Right lobe of liver (tissue), 4 donors: ENCODE measurements at regions not wholly inside any gene's neighbourhood (a gene's known extent, or its start where the extent isn't known, plus 50 kb on each side); places are given as distances from the start of the nearest gene placed in this dataset.

Source experiments
- POLR2A ChIP-seq: fragments of 450-650 bp; IDR thresholded peaks from one replicate; pipeline ENCODE4 v1.6.1; 2017; ENCODE audit warnings: antibody characterized with exemption, mild to moderate bottlenecking
- TF ChIP-seq, protein P1 (sequence below), 4 donors: fragments of 200-600 bp in 3 of 4; fragments of 450-650 bp in 1 of 4; IDR thresholded peaks; one replicate each; pipeline versions ENCODE4 v1.5.1 to v1.8.0; 2016 to 2022; ENCODE audit warnings: antibody characterized with exemption in 4 of 4, mild to moderate bottlenecking in 2 of 4
- donor health status: DM: no; HTN: no; CAD: no.
- donor health status: DM: no; HTN: no; CAD: no.
- donor health status: DM: no; HTN: yes; CAD: no.

DNA sequence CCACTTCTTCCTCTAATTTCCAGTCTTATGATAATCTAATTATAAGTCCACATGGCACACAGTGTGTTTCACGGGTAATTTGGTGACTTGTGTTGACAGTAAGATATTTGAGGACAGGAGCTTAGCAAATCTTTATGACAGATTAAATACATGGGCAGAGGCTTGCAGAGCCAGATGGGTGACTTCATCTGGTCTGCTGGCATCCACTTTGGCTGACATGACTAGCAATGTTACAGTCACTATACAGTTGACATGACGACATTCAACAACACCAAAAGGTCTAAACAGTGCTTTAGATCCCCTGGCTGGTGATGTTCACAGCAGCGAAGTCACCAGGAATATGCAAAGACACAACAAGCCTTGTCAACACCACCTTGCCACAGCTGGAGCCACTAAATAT, 147.2 kb downstream of the ETS2 start:
- TF ChIP-seq, protein P1, sequence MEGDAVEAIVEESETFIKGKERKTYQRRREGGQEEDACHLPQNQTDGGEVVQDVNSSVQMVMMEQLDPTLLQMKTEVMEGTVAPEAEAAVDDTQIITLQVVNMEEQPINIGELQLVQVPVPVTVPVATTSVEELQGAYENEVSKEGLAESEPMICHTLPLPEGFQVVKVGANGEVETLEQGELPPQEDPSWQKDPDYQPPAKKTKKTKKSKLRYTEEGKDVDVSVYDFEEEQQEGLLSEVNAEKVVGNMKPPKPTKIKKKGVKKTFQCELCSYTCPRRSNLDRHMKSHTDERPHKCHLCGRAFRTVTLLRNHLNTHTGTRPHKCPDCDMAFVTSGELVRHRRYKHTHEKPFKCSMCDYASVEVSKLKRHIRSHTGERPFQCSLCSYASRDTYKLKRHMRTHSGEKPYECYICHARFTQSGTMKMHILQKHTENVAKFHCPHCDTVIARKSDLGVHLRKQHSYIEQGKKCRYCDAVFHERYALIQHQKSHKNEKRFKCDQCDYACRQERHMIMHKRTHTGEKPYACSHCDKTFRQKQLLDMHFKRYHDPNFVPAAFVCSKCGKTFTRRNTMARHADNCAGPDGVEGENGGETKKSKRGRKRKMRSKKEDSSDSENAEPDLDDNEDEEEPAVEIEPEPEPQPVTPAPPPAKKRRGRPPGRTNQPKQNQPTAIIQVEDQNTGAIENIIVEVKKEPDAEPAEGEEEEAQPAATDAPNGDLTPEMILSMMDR (IDR thresholded peaks at IDR 0.05): no peak
- TF ChIP-seq POLR2A: no peak
